Activated CD4-positive, alpha-beta memory T cell treated with anti-CD3 and anti-CD28 coated beads, Interleukin-2, amount 10 ng/mL, durations not matched to agents 7 days and 5 days (primary cell): ENCODE measurements at regions not wholly inside any gene's neighbourhood (a gene's known extent, or its start where the extent isn't known, plus 50 kb on each side); places are given as distances from the start of the nearest gene placed in this dataset.

ENCODE experiments used
- CTCF ChIA-PET: fragments of 350-600 bp; sonication (Branson Sonifier 250); formaldehyde crosslinking; loops from one replicate; lab custom pipeline; 2021; ENCODE audit warnings: antibody characterized with exemption, inconsistent platforms; lab: Charles Lee
- POLR2A ChIA-PET: fragments of 350-600 bp; sonication (Branson Sonifier 250); formaldehyde crosslinking; loops from one replicate; lab custom pipeline; 2021; ENCODE audit warnings: antibody characterized with exemption; lab: Charles Lee
- DNase-seq: peaks from one replicate; pipeline ENCODE4 v3.0.0-alpha.2; 2020
- H3K27ac Mint-ChIP-seq: one replicate; pipeline ENCODE4 v1.8.0; 2021; ENCODE audit warnings: mild to moderate bottlenecking, mixed read lengths
- H3K27me3 Mint-ChIP-seq: one replicate; pipeline ENCODE4 v1.8.0; 2021; ENCODE audit warnings: mixed read lengths
- H3K36me3 Mint-ChIP-seq: one replicate; pipeline ENCODE4 v1.8.0; 2021; ENCODE audit warnings: low read depth, mixed read lengths
- H3K4me1 Mint-ChIP-seq: one replicate; pipeline ENCODE4 v1.8.0; 2021; ENCODE audit warnings: mixed read lengths
- H3K4me3 Mint-ChIP-seq: one replicate; pipeline ENCODE4 v1.8.0; 2021; ENCODE audit warnings: mild to moderate bottlenecking, mixed read lengths
- H3K9me3 Mint-ChIP-seq: one replicate; pipeline ENCODE4 v1.8.0; 2021; ENCODE audit warnings: mixed read lengths

DNA sequence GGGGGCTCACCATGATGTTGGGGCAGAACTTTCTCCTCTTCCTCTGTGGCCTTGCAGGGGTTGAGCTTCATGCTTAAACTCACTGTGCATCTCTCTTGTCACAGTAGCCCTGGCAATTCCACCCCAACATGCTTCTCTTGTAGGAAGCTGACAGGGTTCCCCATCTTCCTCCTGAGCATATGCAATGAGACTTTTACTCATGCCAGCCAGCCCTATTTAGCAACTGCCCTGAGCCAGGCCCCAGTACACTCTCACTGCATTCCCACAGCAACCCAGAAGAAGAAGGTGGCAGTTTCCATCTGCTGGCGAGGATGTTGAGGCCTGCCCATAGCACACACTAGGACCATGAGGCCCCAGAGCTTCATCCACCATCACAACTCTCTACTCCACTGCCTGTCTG lies 72.2 kb upstream of the TEX51 start:
- CTCF ChIA-PET: no interaction called here
- H3K27ac Mint-ChIP-seq: no peak overlapping the region
- DNase-seq: no peak
- H3K4me3 Mint-ChIP-seq: no peak overlapping the region
- POLR2A ChIA-PET: no interaction called here
- no peaks in the 10 kb centered on the region for H3K9me3 Mint-ChIP-seq
- no peaks in the 10 kb centered on the region for H3K36me3 Mint-ChIP-seq
- peaks cover 2% of the 10 kb centered on the region for H3K27me3 Mint-ChIP-seq
- H3K4me1 Mint-ChIP-seq: no peaks in the 10 kb centered on the region

DNA sequence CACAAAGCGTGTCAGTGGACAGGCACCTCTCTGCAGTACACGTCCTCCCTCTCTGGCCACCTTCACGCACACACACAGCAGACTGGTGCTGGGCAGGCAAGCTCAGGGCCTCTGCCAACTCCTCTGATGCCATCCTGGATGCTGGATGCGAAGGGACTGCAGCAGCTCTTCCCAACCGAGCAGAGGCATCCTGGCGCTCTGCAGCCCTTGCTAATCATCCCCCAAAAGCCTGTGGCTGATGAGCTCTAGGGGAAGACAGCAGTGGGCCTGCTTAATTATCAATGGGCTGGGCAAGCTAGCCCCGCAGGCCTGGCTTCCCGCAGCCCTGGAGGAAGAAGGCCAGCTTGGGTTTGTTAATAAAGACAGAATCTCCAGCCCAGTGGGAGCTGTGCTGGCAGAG lies 71.3 kb upstream of the TEX51 start:
- POLR2A ChIA-PET: no interaction called here
- H3K9me3 Mint-ChIP-seq: no peaks in the 10 kb centered on the region
- no peaks in the 10 kb centered on the region for H3K36me3 Mint-ChIP-seq
- H3K27ac Mint-ChIP-seq: no peak overlapping the region
- H3K4me3 Mint-ChIP-seq: no peak overlapping the region
- no peaks in the 10 kb centered on the region for H3K4me1 Mint-ChIP-seq
- CTCF ChIA-PET: no interaction called here
- no peak for DNase-seq
- peaks cover 2% of the 10 kb centered on the region for H3K27me3 Mint-ChIP-seq

DNA sequence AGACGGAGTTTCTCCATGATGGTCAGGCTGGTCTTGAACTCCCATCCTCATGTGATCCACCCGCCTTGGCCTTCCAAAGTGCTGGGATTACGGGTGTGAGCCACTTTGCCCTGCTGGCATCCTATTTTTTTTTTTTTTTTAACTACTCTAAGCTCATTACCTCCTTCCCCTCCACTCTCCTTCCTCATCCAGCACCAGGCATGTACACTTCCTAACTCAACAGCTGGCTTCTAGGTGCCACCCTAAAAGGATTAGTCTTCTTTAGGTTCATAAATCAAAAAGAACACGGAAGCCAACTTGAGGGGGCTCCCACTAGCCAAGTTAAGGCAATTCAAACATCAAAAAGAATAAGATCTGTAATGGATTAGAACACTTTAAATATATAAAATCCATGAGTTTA lies 70.6 kb upstream of the TEX51 start:
- Mint-ChIP-seq H3K36me3 (no peaks in the 10 kb centered on the region), H3K27me3 (peaks cover 2% of the 10 kb centered on the region), H3K4me1 (no peaks in the 10 kb centered on the region), H3K27ac (no peak overlapping the region), H3K9me3 (no peaks in the 10 kb centered on the region), H3K4me3 (no peak overlapping the region)
- CTCF ChIA-PET: no interaction called here
- no peak for DNase-seq
- POLR2A ChIA-PET: no interaction called here

DNA sequence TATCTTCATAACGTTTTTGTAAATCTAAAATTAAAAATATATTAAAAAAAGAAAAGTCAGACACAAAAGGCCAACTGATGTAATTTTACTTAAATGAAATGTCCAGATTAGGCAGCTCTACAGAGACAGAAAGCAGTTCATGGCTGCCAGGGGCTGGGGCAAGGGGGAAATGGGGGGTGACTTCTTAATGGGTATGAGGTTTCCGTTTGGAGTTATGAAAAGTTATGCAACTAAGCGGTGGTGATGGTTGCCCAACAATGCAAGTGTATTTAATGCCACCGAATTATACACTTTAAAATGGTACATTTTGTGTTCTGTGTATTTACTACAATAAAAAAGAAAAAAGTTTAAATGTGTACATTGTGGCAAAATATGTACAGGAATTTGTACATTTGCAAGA lies 70.2 kb upstream of the TEX51 start:
- H3K36me3 Mint-ChIP-seq: no peaks in the 10 kb centered on the region
- CTCF ChIA-PET: no interaction called here
- no peaks in the 10 kb centered on the region for H3K9me3 Mint-ChIP-seq
- H3K27ac Mint-ChIP-seq: no peak overlapping the region
- H3K27me3 Mint-ChIP-seq: peaks cover 2% of the 10 kb centered on the region
- no peaks in the 10 kb centered on the region for H3K4me1 Mint-ChIP-seq
- no peak overlapping the region for H3K4me3 Mint-ChIP-seq
- POLR2A ChIA-PET: no interaction called here
- DNase-seq: no peak

DNA sequence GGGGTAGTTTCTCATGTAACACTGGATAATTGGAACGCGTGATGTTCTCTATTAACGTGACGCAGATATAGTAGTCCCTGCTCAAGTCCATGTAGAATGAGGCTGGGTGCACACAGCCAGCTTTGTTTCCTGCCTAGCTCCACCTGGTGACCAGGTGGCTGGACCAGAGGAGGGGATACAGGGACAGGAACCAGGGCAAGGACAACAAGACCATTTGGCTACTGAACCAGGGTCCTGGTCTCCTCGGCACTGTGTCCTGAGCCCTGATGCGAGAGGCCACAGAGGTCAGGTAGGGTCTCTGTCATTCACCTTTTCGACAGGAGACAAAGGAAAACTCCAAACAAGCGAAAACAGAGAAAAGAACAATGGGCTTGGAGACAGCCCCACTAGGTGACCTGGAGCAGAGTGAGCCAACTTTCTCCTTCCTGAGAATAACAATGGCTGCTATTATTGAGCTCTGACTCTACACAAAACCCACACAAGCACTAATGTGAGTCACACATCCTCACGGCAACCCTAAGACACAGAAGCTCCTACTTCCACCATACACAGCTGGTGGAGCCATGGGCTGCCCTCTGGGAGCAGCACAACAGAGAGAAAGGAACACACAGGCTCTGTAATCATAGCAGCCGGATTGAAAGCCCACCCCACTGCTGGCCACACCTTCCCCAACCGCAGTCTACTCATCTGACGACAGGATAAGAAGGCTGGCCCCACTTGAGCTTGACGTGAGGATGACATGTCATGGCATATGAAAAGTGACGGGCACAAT lies 67.3 kb upstream of the TEX51 start:
- Mint-ChIP-seq H3K36me3 (no peaks in the 10 kb centered on the region), H3K27me3 (peaks cover 2% of the 10 kb centered on the region), H3K4me3 (no peak overlapping the region), H3K4me1 (no peaks in the 10 kb centered on the region), H3K9me3 (no peaks in the 10 kb centered on the region), H3K27ac (no peak overlapping the region)
- POLR2A ChIA-PET: no interaction called here
- CTCF ChIA-PET: no interaction called here
- no peak for DNase-seq

DNA sequence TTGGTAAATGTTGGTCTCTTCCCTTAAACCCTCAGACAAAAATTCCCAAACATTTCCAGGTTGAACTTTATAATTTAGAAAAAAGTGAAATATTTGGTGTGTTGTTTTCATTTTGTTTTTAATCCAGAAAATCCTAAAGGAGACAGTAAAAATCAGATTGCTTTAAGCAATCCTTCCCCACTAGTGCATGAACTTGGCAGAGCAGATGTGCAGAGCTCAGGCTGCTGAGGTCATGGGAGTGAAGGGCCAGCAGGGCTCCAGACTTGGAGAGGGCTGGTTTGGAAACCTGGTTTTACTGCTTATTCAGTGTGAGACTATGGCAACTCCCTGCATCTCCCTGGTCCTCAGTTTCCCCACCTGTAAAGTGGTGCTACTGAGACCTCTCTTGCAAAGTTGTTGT lies 66.7 kb upstream of the TEX51 start:
- Mint-ChIP-seq H3K9me3 (no peaks in the 10 kb centered on the region), H3K4me1 (no peaks in the 10 kb centered on the region), H3K27ac (no peak overlapping the region), H3K27me3 (peaks cover 2% of the 10 kb centered on the region), H3K36me3 (no peaks in the 10 kb centered on the region), H3K4me3 (no peak overlapping the region)
- ChIA-PET CTCF (no interaction called here), POLR2A (no interaction called here)
- DNase-seq: no peak

DNA sequence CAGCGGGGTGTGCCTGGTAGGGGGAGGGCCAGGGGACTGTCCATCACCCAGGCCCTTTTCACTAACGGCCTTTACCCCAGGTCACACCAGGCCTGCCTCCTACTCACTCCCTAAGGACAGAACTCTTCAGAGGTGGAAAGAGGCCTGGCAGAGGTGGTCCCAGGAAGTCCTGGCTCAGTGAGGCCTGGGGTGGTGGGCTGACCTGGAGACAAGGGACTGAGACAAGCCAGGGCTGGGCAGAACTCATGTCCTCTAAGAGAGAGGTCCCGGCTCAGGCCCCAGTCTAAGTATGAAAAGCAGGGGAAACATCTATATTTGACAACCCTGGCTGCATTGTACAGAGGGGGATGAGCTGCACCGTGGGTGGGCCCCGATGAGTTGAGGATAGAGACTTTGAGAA lies 65.9 kb upstream of the TEX51 start:
- Mint-ChIP-seq H3K9me3 (no peaks in the 10 kb centered on the region), H3K27me3 (peaks cover 2% of the 10 kb centered on the region), H3K4me1 (no peaks in the 10 kb centered on the region), H3K4me3 (no peak overlapping the region), H3K36me3 (no peaks in the 10 kb centered on the region), H3K27ac (no peak overlapping the region)
- DNase-seq: no peak
- ChIA-PET POLR2A (no interaction called here), CTCF (no interaction called here)

DNA sequence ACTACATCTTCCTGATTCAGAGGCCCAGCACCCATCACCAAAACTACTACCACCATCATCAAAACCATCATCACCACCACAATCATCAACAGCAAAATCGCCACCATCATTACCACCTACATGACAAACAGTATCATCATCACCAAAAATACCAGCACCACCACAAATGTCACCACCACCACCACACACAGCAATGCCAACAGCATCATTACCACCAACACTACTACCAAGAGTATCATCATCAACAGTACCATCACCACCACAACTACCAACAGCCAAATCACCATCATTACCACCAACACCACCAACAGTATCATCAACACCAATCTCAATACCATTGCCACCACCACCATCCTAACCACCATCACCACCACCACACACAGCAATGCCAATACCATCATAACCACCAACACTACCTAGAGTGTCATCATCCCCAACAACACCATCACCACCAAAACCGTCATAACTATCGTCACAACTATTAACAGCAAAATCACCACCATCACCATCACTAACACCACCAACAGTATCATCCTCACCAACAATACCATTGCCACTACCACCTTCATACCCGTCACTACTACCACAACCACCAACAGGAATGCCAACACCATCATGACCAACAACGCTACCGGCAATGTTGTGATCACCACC lies 64.6 kb upstream of the TEX51 start:
- POLR2A ChIA-PET: no interaction called here
- H3K9me3 Mint-ChIP-seq: no peaks in the 10 kb centered on the region
- peaks cover 2% of the 10 kb centered on the region for H3K27me3 Mint-ChIP-seq
- no peak for DNase-seq
- H3K4me3 Mint-ChIP-seq: no peak overlapping the region
- CTCF ChIA-PET: no interaction called here
- H3K36me3 Mint-ChIP-seq: no peaks in the 10 kb centered on the region
- H3K4me1 Mint-ChIP-seq: no peaks in the 10 kb centered on the region
- H3K27ac Mint-ChIP-seq: no peak overlapping the region

DNA sequence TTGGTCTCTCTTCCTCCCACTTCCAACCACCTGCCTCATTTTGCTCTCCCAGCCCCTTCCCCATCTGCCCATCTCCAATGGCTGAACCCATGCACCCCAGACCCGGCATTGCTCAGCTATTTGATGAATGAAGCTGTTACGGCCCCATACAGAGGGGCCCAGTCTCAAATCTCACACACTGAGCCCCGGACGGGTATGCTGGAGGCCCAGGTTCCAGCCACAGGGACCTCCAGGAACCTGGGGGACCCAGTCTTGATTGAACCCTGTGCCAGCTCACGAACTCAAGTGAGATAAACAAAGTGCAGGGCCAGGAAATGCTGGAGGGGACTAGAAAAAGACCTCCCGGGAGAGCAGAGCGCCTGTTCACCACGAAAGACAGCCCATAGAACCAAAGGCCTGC lies 63.4 kb upstream of the TEX51 start:
- Mint-ChIP-seq H3K4me1 (no peaks in the 10 kb centered on the region), H3K4me3 (no peak overlapping the region), H3K27ac (no peak overlapping the region), H3K27me3 (peaks cover under 1% of the 10 kb centered on the region), H3K36me3 (no peaks in the 10 kb centered on the region), H3K9me3 (no peaks in the 10 kb centered on the region)
- CTCF ChIA-PET: no interaction called here
- POLR2A ChIA-PET: no interaction called here
- no peak for DNase-seq

DNA sequence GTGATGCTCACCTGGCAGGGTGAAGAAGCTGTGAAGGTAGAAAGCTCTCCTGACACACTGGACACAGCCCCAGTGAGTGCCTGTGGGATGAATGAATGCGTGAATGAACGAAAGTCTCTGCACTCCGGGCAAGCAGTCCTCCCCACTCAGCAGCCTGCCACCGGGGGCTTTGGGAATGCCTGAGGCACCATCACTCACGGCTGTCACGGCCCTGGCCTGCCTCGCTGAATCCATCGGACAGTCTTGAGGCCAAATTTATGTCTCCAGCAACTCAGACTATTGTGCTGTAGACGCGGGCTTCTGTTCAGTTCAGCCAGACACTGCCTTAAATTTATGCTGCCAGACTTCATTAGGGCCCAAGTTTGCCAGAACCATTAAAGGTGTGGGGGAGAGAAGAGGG lies 62.9 kb upstream of the TEX51 start:
- H3K27me3 Mint-ChIP-seq: peaks cover 2% of the 10 kb centered on the region
- no peak for DNase-seq
- ChIA-PET CTCF (no interaction called here), POLR2A (no interaction called here)
- H3K36me3 Mint-ChIP-seq: no peaks in the 10 kb centered on the region
- H3K27ac Mint-ChIP-seq: no peak overlapping the region
- H3K4me3 Mint-ChIP-seq: no peak overlapping the region
- H3K9me3 Mint-ChIP-seq: no peaks in the 10 kb centered on the region
- H3K4me1 Mint-ChIP-seq: no peaks in the 10 kb centered on the region

DNA sequence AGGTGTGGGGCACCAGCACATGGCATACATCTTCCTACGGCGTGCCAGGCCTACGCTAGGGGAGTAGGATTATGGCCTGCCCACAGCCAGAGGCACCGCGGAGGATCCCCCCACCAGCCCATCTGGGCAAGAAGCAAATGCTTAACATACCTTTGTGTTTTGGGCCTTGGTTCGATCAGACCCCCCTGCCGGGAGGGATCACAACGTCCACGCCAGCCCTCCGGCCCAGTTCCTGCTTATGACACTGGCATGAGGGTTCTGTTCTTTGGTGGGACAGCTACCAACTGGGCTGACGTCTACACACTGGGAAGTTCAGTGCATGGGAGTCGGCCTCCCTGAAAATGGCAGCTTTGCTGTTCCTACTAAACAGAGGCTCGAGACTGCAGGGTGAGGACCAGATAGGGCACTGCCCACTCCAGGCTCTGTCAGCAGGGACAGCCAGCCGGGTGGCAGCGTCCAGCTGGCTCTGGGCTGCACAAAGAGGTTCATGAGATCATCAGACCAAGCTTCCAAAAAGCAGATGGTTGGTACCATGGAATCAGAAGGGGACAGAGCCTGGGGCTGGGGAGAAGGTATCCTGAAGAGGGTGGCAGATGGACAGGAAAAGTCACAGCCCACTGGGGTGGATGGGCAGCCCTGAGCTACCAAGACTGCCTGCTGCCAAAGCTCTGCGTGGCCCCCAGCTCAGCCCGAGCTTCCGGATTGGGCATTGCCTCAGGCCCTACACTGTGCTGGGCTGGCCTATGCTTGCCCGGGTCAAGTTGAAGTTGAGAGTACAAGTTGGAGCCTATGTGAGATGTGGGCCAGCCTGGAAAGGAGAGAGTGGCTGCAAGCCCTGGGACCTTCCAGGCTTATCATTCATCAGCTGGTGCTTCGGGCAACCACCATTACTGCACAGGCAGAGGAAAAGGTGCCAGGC lies 61.7 kb upstream of the TEX51 start:
- no peaks in the 10 kb centered on the region for H3K4me1 Mint-ChIP-seq
- H3K4me3 Mint-ChIP-seq: no peak overlapping the region
- DNase-seq: no peak
- H3K9me3 Mint-ChIP-seq: no peaks in the 10 kb centered on the region
- no peaks in the 10 kb centered on the region for H3K36me3 Mint-ChIP-seq
- ChIA-PET CTCF (no interaction called here), POLR2A (no interaction called here)
- H3K27ac Mint-ChIP-seq: no peak overlapping the region
- H3K27me3 Mint-ChIP-seq: peaks cover 2% of the 10 kb centered on the region

DNA sequence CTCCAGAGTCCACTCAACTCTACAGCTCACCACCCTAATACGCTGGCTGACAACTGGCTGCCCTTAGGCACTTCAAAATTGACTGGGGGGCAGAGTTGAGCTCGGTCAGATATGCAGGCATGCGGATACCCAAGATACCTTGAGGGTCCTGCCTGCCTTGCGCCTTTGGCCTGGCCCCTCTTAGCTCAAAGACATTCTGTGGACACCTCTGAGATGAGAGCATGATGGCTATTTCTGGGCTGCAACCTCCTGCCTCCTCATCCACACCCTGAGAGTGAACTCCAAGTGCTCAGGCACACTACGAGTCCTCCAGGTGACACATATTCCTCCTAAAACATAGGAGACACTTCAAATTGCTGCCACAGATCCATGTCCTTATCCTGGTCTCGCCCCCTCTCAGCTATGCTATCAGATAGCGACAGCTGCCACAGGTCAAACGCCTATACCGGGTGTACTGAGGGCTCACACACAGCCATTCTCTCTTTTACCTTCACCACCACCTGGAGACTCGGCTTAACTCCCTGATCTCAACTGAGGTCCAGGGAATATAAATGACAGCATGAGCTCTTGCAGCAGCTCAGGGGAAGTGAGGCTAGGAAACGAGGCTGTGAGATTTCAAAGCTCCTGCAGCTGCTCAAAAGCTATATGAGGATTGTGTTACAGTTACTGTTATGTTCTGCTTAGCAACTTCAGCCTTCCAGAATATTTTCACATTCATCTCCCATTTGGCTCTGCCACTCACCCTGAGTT lies 60.5 kb upstream of the TEX51 start:
- DNase-seq: no peak
- no peaks in the 10 kb centered on the region for H3K36me3 Mint-ChIP-seq
- no peak overlapping the region for H3K4me3 Mint-ChIP-seq
- ChIA-PET POLR2A (no interaction called here), CTCF (no interaction called here)
- no peaks in the 10 kb centered on the region for H3K4me1 Mint-ChIP-seq
- no peak overlapping the region for H3K27ac Mint-ChIP-seq
- no peaks in the 10 kb centered on the region for H3K9me3 Mint-ChIP-seq
- H3K27me3 Mint-ChIP-seq: peaks cover 2% of the 10 kb centered on the region

DNA sequence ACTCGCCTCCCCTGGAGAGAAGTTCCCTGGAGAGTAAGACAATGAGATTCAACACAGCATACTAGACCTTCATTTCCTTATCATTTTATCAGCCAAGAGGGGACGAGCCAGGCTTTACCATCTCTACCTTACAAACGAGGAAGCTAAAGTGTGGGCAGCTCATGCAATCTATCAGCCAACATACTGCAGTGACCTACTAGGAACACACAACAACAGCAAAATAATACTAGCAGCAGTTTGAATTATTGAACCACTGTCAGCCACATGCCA lies 60.0 kb upstream of the TEX51 start:
- CTCF ChIA-PET: no interaction called here
- POLR2A ChIA-PET: no interaction called here
- Mint-ChIP-seq H3K36me3 (no peaks in the 10 kb centered on the region), H3K9me3 (no peaks in the 10 kb centered on the region), H3K27ac (no peak overlapping the region), H3K4me3 (no peak overlapping the region), H3K27me3 (peaks cover 2% of the 10 kb centered on the region), H3K4me1 (no peaks in the 10 kb centered on the region)
- no peak for DNase-seq
